ENCODE measurements at regions not wholly inside any gene's neighbourhood (a gene's known extent, or its start where the extent isn't known, plus 50 kb on each side); places are given as distances from the start of the nearest gene placed in this dataset.

- Histone ChIP-seq H3K27me3 (ENCODE audit: control insufficient read depth in 3 of 3, insufficient read depth in 3 of 3, low read length in 3 of 3) (no peaks in the 10 kb centered on the region), H3K27ac (ENCODE audit: low read depth, low read length) (no peak overlapping the region), H3K4me1 (ENCODE audit: control insufficient read depth in 3 of 3, insufficient read depth in 3 of 3, low read length in 3 of 3) (peaks cover 6 to 19% (median 19%) of the 10 kb centered on the region in 3 donors), H3K4me3 (ENCODE audit: low read length in 3 of 3) (peak overlapping the region in 1 of 3 donors; percentile 29), H3K9me3 (ENCODE audit: control insufficient read depth in 3 of 3, low read length in 3 of 3) (peaks cover 0 to 3% (median 0%) of the 10 kb centered on the region in 3 donors), H3K9ac (ENCODE audit: low read depth in 1 of 3, low read length in 3 of 3) (no peak overlapping the region), H3K36me3 (ENCODE audit: control insufficient read depth in 3 of 3, insufficient read depth in 3 of 3, low read length in 3 of 3) (no peaks in the 10 kb centered on the region)
Measured at GRCh38 chr3:155239960-155240359, 53.5 kb downstream of the STRIT1 start.

- Histone ChIP-seq H3K27me3 (ENCODE audit: control insufficient read depth in 3 of 3, insufficient read depth in 3 of 3, low read length in 3 of 3) (no peaks in the 10 kb centered on the region), H3K9me3 (ENCODE audit: control insufficient read depth in 3 of 3, low read length in 3 of 3) (peaks cover 0 to 3% (median 0%) of the 10 kb centered on the region in 3 donors), H3K4me1 (ENCODE audit: control insufficient read depth in 3 of 3, insufficient read depth in 3 of 3, low read length in 3 of 3) (peaks cover 6 to 19% (median 19%) of the 10 kb centered on the region in 3 donors), H3K27ac (ENCODE audit: low read depth, low read length) (no peak overlapping the region), H3K36me3 (ENCODE audit: control insufficient read depth in 3 of 3, insufficient read depth in 3 of 3, low read length in 3 of 3) (no peaks in the 10 kb centered on the region), H3K9ac (ENCODE audit: low read depth in 1 of 3, low read length in 3 of 3) (no peak overlapping the region), H3K4me3 (ENCODE audit: low read length in 3 of 3) (no peak overlapping the region)
Measured at GRCh38 chr3:155238845-155239244, 54.6 kb downstream of the STRIT1 start.

GRCh38 chr3:155236473-155236872 lies 57.0 kb downstream of the STRIT1 start:
- H3K27me3 ChIP-seq (ENCODE audit: control insufficient read depth in 3 of 3, insufficient read depth in 3 of 3, low read length in 3 of 3) = no peaks in the 10 kb centered on the region

More at GRCh38 chr3:155236473-155236872, 57.0 kb downstream of the STRIT1 start:
- Histone ChIP-seq H3K9me3 (ENCODE audit: control insufficient read depth in 3 of 3, low read length in 3 of 3) (no peaks in the 10 kb centered on the region), H3K4me1 (ENCODE audit: control insufficient read depth in 3 of 3, insufficient read depth in 3 of 3, low read length in 3 of 3) (peaks cover 16 to 33% (median 28%) of the 10 kb centered on the region in 3 donors), H3K27ac (ENCODE audit: low read depth, low read length) (no peak overlapping the region), H3K9ac (ENCODE audit: low read depth in 1 of 3, low read length in 3 of 3) (no peak overlapping the region), H3K4me3 (ENCODE audit: low read length in 3 of 3) (no peak overlapping the region), H3K36me3 (ENCODE audit: control insufficient read depth in 3 of 3, insufficient read depth in 3 of 3, low read length in 3 of 3) (no peaks in the 10 kb centered on the region)

Measured in skeletal muscle tissue (tissue), 3 donors.